Prostate gland (tissue), 2 donors: ENCODE measurements at regions not wholly inside any gene's neighbourhood (a gene's known extent, or its start where the extent isn't known, plus 50 kb on each side); places are given as distances from the start of the nearest gene placed in this dataset.

Experiments used
- DNase-seq: peaks from one replicate; pipeline ENCODE4 v3.0.0-alpha.2; 2019; ENCODE audit warnings: low spot score
- H3K27ac ChIP-seq, 2 donors: fragments of 200-600 bp; sonication (generic); 2 replicates each; pipeline ENCODE4 v1.5.1; 2017 to 2019
- H3K27me3 ChIP-seq: fragments of 200-600 bp; sonication (generic); replicated peaks from 2 replicates; pipeline ENCODE4 v1.5.1; 2019; ENCODE audit not compliant: insufficient read depth
- H3K36me3 ChIP-seq, 2 donors: fragments of 200-600 bp; sonication (generic); 1 replicate in 1 of 2; 2 replicates in 1 of 2; pipeline versions ENCODE4 v1.5.1 to v1.8.1; 2017 to 2019
- H3K4me1 ChIP-seq: fragments of 200-600 bp; sonication (generic); replicated peaks from 2 replicates; pipeline ENCODE4 v1.5.1; 2019
- H3K4me3 ChIP-seq, 2 donors: fragments of 200-600 bp; sonication (generic); 2 replicates each; pipeline ENCODE4 v1.5.1; 2017 to 2019
- H3K9me3 ChIP-seq: fragments of 200-600 bp; sonication (generic); 2 replicates; pipeline ENCODE4 v1.5.1; 2017
- CTCF ChIP-seq, 4 experiments: fragments of 200-600 bp in 2 of 4; fragments of 450-650 bp in 2 of 4; sonication (generic) in 2 of 4; IDR thresholded peaks; 1 replicate in 3 of 4; 2 replicates in 1 of 4; pipeline ENCODE4 v1.5.1; 2016 to 2019; ENCODE audit warnings: antibody characterized with exemption in 4 of 4, mild to moderate bottlenecking in 2 of 4, moderate library complexity in 2 of 4
- POLR2A ChIP-seq: fragments of 450-650 bp; IDR thresholded peaks from one replicate; pipeline ENCODE4 v1.6.1; 2016; ENCODE audit warnings: antibody characterized with exemption, mild to moderate bottlenecking
- POLR2AphosphoS5 ChIP-seq: sonication (generic); formaldehyde crosslinking; IDR thresholded peaks from one replicate; pipeline ENCODE4 v1.6.1; 2017; ENCODE audit warnings: antibody characterized with exemption
- WGBS: methylation state at CpG from one replicate; pipeline ENCODE4 v1.1.5; 2018; 5-methylcytosine and 5-hydroxymethylcytosine counted together
- intact Hi-C: fragments of 100-400 bp; cut with DNase I; formaldehyde crosslinking; loops from one replicate; pipeline ENCODE4 v1.14.2; 2022

- H3K4me1 ChIP-seq: no peaks in the 10 kb centered on the region
- TF ChIP-seq POLR2AphosphoS5 (no peak), CTCF (IDR thresholded peaks at IDR 0.05) (no peak), POLR2A (no peak)
- DNase-seq: no peak
- intact Hi-C loops: no loop called here
- H3K27me3 ChIP-seq: no peaks in the 10 kb centered on the region
- H3K9me3 ChIP-seq: no peaks in the 10 kb centered on the region
- WGBS: 92% methylated on average over 12 of the region's 12 CpGs
- H3K36me3 ChIP-seq: no peaks in the 10 kb centered on the region
- H3K27ac ChIP-seq: no peak overlapping the region
- H3K4me3 ChIP-seq: no peak overlapping the region
These were observed 416.9 kb upstream of the MKI67 start for GRCh38 chr10:128543151-128543550.

- 93% methylated on average over 10 of the region's 10 CpGs for WGBS
- no peaks in the 10 kb centered on the region for H3K27me3 ChIP-seq
These were observed 419.0 kb upstream of the MKI67 start for GRCh38 chr10:128545216-128545615.

GRCh38 chr10:128546651-128547165 is 420.5 kb upstream of the MKI67 start:
- WGBS: 82% methylated on average over 15 of the region's 15 CpGs
- no peak for TF ChIP-seq POLR2AphosphoS5
- intact Hi-C loops: no loop called here

More at GRCh38 chr10:128545216-128545615, 419.0 kb upstream of the MKI67 start:
- H3K4me3 ChIP-seq: no peak overlapping the region
- no peak overlapping the region for H3K27ac ChIP-seq
- TF ChIP-seq POLR2A: no peak
- TF ChIP-seq POLR2AphosphoS5: no peak
- no peak for TF ChIP-seq CTCF (IDR thresholded peaks at IDR 0.05)
- H3K36me3 ChIP-seq: no peaks in the 10 kb centered on the region
- intact Hi-C loops: no loop called here
- no peaks in the 10 kb centered on the region for H3K9me3 ChIP-seq
- DNase-seq: no peak
- no peaks in the 10 kb centered on the region for H3K4me1 ChIP-seq

GRCh38 chr10:128549101-128549608 is 422.9 kb upstream of the MKI67 start:
- no peaks in the 10 kb centered on the region for H3K9me3 ChIP-seq
- TF ChIP-seq POLR2A: no peak
- no peak for TF ChIP-seq POLR2AphosphoS5
- no peak for TF ChIP-seq CTCF (IDR thresholded peaks at IDR 0.05)
- no peak overlapping the region for H3K27ac ChIP-seq
- H3K27me3 ChIP-seq: no peaks in the 10 kb centered on the region
- no peaks in the 10 kb centered on the region for H3K4me1 ChIP-seq
- H3K36me3 ChIP-seq: no peaks in the 10 kb centered on the region
- no peak for DNase-seq
- intact Hi-C loops: no loop called here
- H3K4me3 ChIP-seq: no peak overlapping the region
- 72% methylated on average over 6 of the region's 6 CpGs for WGBS

More at GRCh38 chr10:128546651-128547165, 420.5 kb upstream of the MKI67 start:
- Histone ChIP-seq H3K4me1 (no peaks in the 10 kb centered on the region), H3K27me3 (no peaks in the 10 kb centered on the region), H3K9me3 (no peaks in the 10 kb centered on the region), H3K4me3 (no peak overlapping the region), H3K36me3 (no peaks in the 10 kb centered on the region), H3K27ac (no peak overlapping the region)
- DNase-seq: no peak

- TF ChIP-seq POLR2A: no peak
- TF ChIP-seq POLR2AphosphoS5: no peak
- TF ChIP-seq CTCF (IDR thresholded peaks at IDR 0.05): no peak
- H3K27ac ChIP-seq: no peak overlapping the region
- WGBS: 90% methylated on average over 10 of the region's 10 CpGs
- H3K4me3 ChIP-seq: no peak overlapping the region
- intact Hi-C loops: no loop called here
- no peak for DNase-seq
- H3K36me3 ChIP-seq: no peaks in the 10 kb centered on the region
- H3K9me3 ChIP-seq: no peaks in the 10 kb centered on the region
- no peaks in the 10 kb centered on the region for H3K27me3 ChIP-seq
- no peaks in the 10 kb centered on the region for H3K4me1 ChIP-seq
These were observed 423.8 kb upstream of the MKI67 start for GRCh38 chr10:128550045-128550444.
